GM23248 (cell line): ENCODE measurements at regions not wholly inside any gene's neighbourhood (a gene's known extent, or its start where the extent isn't known, plus 50 kb on each side); places are given as distances from the start of the nearest gene placed in this dataset.
"Not testable (repeated sequence)": the region's sequence is repeated elsewhere in the genome, so short reads cannot be mapped to it uniquely, and the experiment has no call there.

Experiments used
- DNase-seq: peaks from one replicate; pipeline ENCODE4 v3.0.0-alpha.2; 2015
- H2AFZ ChIP-seq: fragments of 200-600 bp; sonication (generic); 2 replicates; pipeline ENCODE4 v1.6.1; 2016; ENCODE audit warnings: antibody characterized with exemption
- H3F3A ChIP-seq: fragments of 200-600 bp; sonication (generic); 2 replicates; pipeline ENCODE4 v1.6.1; 2016; ENCODE audit warnings: mild to moderate bottlenecking, antibody characterized with exemption, mixed run types; ENCODE audit not compliant: insufficient read depth
- H3K27ac ChIP-seq: fragments of 200-600 bp; sonication (generic); 2 replicates; pipeline ENCODE4 v1.5.1; 2016; ENCODE audit warnings: mild to moderate bottlenecking
- H3K27me3 ChIP-seq: fragments of 200-600 bp; sonication (generic); replicated peaks from 2 replicates; pipeline ENCODE4 v1.6.1; 2016; ENCODE audit warnings: mild to moderate bottlenecking; ENCODE audit not compliant: insufficient read depth
- H3K36me3 ChIP-seq: fragments of 200-600 bp; sonication (generic); 2 replicates; pipeline ENCODE4 v1.6.1; 2016; ENCODE audit warnings: low read depth, mild to moderate bottlenecking
- H3K4me1 ChIP-seq: fragments of 200-600 bp; sonication (generic); 2 replicates; pipeline ENCODE4 v1.6.1; 2016; ENCODE audit warnings: mild to moderate bottlenecking; ENCODE audit not compliant: insufficient read depth
- H3K4me2 ChIP-seq: fragments of 200-600 bp; sonication (generic); one replicate; pipeline ENCODE4 v1.6.1; 2016; ENCODE audit warnings: mild to moderate bottlenecking; ENCODE audit not compliant: unreplicated experiment
- H3K4me3 ChIP-seq: fragments of 200-600 bp; sonication (generic); 2 replicates; pipeline ENCODE4 v1.5.1; 2016; ENCODE audit warnings: mild to moderate bottlenecking
- H3K79me2 ChIP-seq: fragments of 200-600 bp; sonication (generic); 2 replicates; pipeline ENCODE4 v1.6.1; 2016; ENCODE audit warnings: mild to moderate bottlenecking; ENCODE audit not compliant: insufficient read depth
- H3K9ac ChIP-seq: fragments of 200-600 bp; sonication (generic); 2 replicates; pipeline ENCODE4 v1.6.1; 2016; ENCODE audit warnings: mild to moderate bottlenecking
- H3K9me2 ChIP-seq: fragments of 200-600 bp; sonication (generic); 2 replicates; pipeline ENCODE4 v1.6.1; 2016; ENCODE audit warnings: mixed run types, mild to moderate bottlenecking, moderate library complexity; ENCODE audit not compliant: insufficient read depth
- H3K9me3 ChIP-seq: fragments of 200-600 bp; sonication (generic); one replicate; pipeline ENCODE4 v1.6.1; 2017; ENCODE audit warnings: low read depth
- H4K20me1 ChIP-seq: fragments of 200-600 bp; sonication (generic); 2 replicates; pipeline ENCODE4 v1.6.0; 2016; ENCODE audit not compliant: insufficient read depth
- EZH2 ChIP-seq: fragments of 200-600 bp; sonication (generic); IDR thresholded peaks from 2 replicates; pipeline ENCODE4 v1.6.1; 2018; ENCODE audit warnings: antibody characterized with exemption, mild to moderate bottlenecking; ENCODE audit not compliant: insufficient read depth, poor library complexity, severe bottlenecking
- EZH2phosphoT487 ChIP-seq: fragments of 200-600 bp; sonication (generic); IDR thresholded peaks from 2 replicates; pipeline ENCODE4 v1.6.1; 2018; ENCODE audit warnings: antibody characterized with exemption, moderate library complexity, mild to moderate bottlenecking, low read depth; ENCODE audit not compliant: insufficient read depth
- WGBS, 2 experiments: methylation state at CpG; one replicate each; pipeline ENCODE4 v1.1.6; 2015 to 2017; ENCODE audit warnings: low lambda C conversion rate in 2 of 2, low coverage in 1 of 2; ENCODE audit errors: missing lambda C conversion rate in 2 of 2; 5-methylcytosine and 5-hydroxymethylcytosine counted together
- in situ Hi-C: fragments of 300-500 bp; cut with MboI; formaldehyde crosslinking; loops from 2 replicates; pipeline ENCODE4 v1.15.0; 2020

GRCh38 chr18:35836932-35837331, 135.5 kb upstream of the RMP24 start:
- H3K9ac ChIP-seq = no peak overlapping the region
- no peak overlapping the region for H3K4me2 ChIP-seq
- H3K79me2 ChIP-seq = no peaks in the 10 kb centered on the region
- H3K27me3 ChIP-seq = no peaks in the 10 kb centered on the region; the same call in 1 of the 2 replicates
- H3K4me1 ChIP-seq = no peaks in the 10 kb centered on the region
- in situ Hi-C loops = no loop called here
- no peaks in the 10 kb centered on the region for H3K9me2 ChIP-seq
- DNase-seq = no peak
- H3K27ac ChIP-seq = no peak overlapping the region
- H2AFZ ChIP-seq = no peak overlapping the region
- H3F3A ChIP-seq = no peaks in the 10 kb centered on the region
- no peaks in the 10 kb centered on the region for H3K9me3 ChIP-seq
- 52 to 54% methylated on average over 2 of the region's 2 CpGs for WGBS, 2 experiments
- no peaks in the 10 kb centered on the region for H4K20me1 ChIP-seq
- H3K4me3 ChIP-seq = no peak overlapping the region
- TF ChIP-seq EZH2 (no peak), EZH2phosphoT487 (no peak)
- H3K36me3 ChIP-seq = no peaks in the 10 kb centered on the region

- Histone ChIP-seq H3K27me3 (no peaks in the 10 kb centered on the region; the same call in 1 of the 2 replicates), H3K4me2 (no peak overlapping the region), H3K79me2 (no peaks in the 10 kb centered on the region), H3K9ac (no peak overlapping the region), H3F3A (no peaks in the 10 kb centered on the region), H4K20me1 (no peaks in the 10 kb centered on the region), H3K4me1 (no peaks in the 10 kb centered on the region), H2AFZ (no peak overlapping the region), H3K4me3 (no peak overlapping the region), H3K9me3 (no peaks in the 10 kb centered on the region), H3K36me3 (no peaks in the 10 kb centered on the region), H3K9me2 (no peaks in the 10 kb centered on the region), H3K27ac (no peak overlapping the region)
- in situ Hi-C loops = no loop called here
- no peak for TF ChIP-seq EZH2phosphoT487
- TF ChIP-seq EZH2 = no peak
- 53 to 57% methylated on average over 5 of the region's 5 CpGs for WGBS, 2 experiments
- DNase-seq = no peak
Observed at GRCh38 chr18:35837922-35838496, 134.5 kb upstream of the RMP24 start.

- Histone ChIP-seq H3K36me3 (no peaks in the 10 kb centered on the region), H3K9me2 (no peaks in the 10 kb centered on the region), H3K79me2 (no peaks in the 10 kb centered on the region), H3K9me3 (no peaks in the 10 kb centered on the region), H4K20me1 (no peaks in the 10 kb centered on the region), H3K4me3 (no peak overlapping the region), H2AFZ (no peak overlapping the region), H3K27me3 (no peaks in the 10 kb centered on the region), H3K27ac (no peak overlapping the region), H3K4me2 (no peak overlapping the region), H3F3A (no peaks in the 10 kb centered on the region), H3K4me1 (no peaks in the 10 kb centered on the region), H3K9ac (no peak overlapping the region)
- WGBS, 2 experiments = 42 to 49% methylated on average over 2 of the region's 2 CpGs
- DNase-seq = no peak
- no peak for TF ChIP-seq EZH2
- no peak for TF ChIP-seq EZH2phosphoT487
- in situ Hi-C loops = no loop called here
Observed at GRCh38 chr18:35841283-35841682, 131.2 kb upstream of the RMP24 start.

- WGBS, 2 experiments = 2% methylated on average over 5 of the region's 5 CpGs
- Histone ChIP-seq H3K9me2 (no peaks in the 10 kb centered on the region), H3K4me2 (no peak overlapping the region), H3K79me2 (no peaks in the 10 kb centered on the region), H4K20me1 (no peaks in the 10 kb centered on the region), H3K4me3 (no peak overlapping the region), H3K4me1 (no peaks in the 10 kb centered on the region), H3K9ac (no peak overlapping the region), H3F3A (no peaks in the 10 kb centered on the region), H3K9me3 (no peaks in the 10 kb centered on the region), H3K27ac (no peak overlapping the region), H3K36me3 (no peaks in the 10 kb centered on the region), H2AFZ (no peak overlapping the region), H3K27me3 (no peaks in the 10 kb centered on the region)
- peak; percentile 25 for DNase-seq
- TF ChIP-seq EZH2 (no peak), EZH2phosphoT487 (no peak)
- in situ Hi-C loops = no loop called here
Observed at GRCh38 chr18:35842536-35842935, 129.9 kb upstream of the RMP24 start.

GRCh38 chr18:35848321-35848720, 124.2 kb upstream of the RMP24 start:
- H3K4me1 ChIP-seq, H2AFZ ChIP-seq, H3K79me2 ChIP-seq, H3K9ac ChIP-seq, H3K9me3 ChIP-seq, H4K20me1 ChIP-seq, H3K27ac ChIP-seq, DNase-seq, H3F3A ChIP-seq, H3K27me3 ChIP-seq, H3K36me3 ChIP-seq, H3K9me2 ChIP-seq, H3K4me3 ChIP-seq, in situ Hi-C loops, H3K4me2 ChIP-seq: not testable (repeated sequence)
- WGBS, 2 experiments = 73 to 75% methylated on average over 5 of the region's 5 CpGs

GRCh38 chr18:35849241-35849640, 123.2 kb upstream of the RMP24 start:
- H3K79me2 ChIP-seq, H3F3A ChIP-seq, H3K27me3 ChIP-seq, H3K4me2 ChIP-seq, H3K4me3 ChIP-seq, in situ Hi-C loops, H3K36me3 ChIP-seq, H3K9me3 ChIP-seq, H3K9ac ChIP-seq, H3K27ac ChIP-seq, H4K20me1 ChIP-seq, H3K9me2 ChIP-seq, H3K4me1 ChIP-seq, H2AFZ ChIP-seq: not testable (repeated sequence)
- peak; percentile 29 for DNase-seq
- WGBS, 2 experiments = 31 to 37% methylated on average over 2 of the region's 2 CpGs
